DMS 273 (cell line): ENCODE measurements at regions not wholly inside any gene's neighbourhood (a gene's known extent, or its start where the extent isn't known, plus 50 kb on each side); places are given as distances from the start of the nearest gene placed in this dataset.
"Not testable (repeated sequence)": the region's sequence is repeated elsewhere in the genome, so short reads cannot be mapped to it uniquely, and the experiment has no call there.

ENCODE experiments used
- DNase-seq: peaks from one replicate; lab custom pipeline; 2025; ENCODE audit not compliant: unreplicated experiment; lab: John Stamatoyannopoulos, UW

DNA sequence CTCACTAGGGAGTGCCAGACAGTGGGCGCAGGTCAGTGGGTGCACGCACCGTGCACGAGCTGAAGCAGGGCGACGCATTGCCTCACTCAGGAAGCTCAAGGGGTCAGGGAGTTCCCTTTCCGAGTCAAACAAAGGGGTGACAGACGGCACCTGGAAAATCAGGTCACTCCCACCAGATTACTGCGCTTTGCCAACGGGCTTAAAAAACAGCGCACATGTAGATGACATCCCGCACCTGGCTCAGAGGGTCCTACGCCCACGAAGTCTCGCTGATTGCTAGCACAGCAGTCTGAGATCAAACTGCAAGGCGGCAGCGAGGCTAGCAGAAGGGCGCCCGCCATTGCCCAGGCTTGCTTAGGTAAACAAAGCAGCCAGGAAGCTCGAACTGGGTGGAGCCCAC is 428.5 kb upstream of the SLC39A10 start:
- DNase-seq, result not testable (repeated sequence)

- DNase-seq, result no peak
Observed at GRCh38 chr2:195214072-195214471, 443.0 kb upstream of the SLC39A10 start.

- DNase-seq, result no peak
Observed at GRCh38 chr2:195212586-195212985, 444.4 kb upstream of the SLC39A10 start.

GRCh38 chr2:195202163-195202845 is 454.7 kb upstream of the SLC39A10 start:
- no peak for DNase-seq

- DNase-seq, result no peak
Observed at GRCh38 chr2:195199864-195200263, 457.2 kb upstream of the SLC39A10 start.

DNA sequence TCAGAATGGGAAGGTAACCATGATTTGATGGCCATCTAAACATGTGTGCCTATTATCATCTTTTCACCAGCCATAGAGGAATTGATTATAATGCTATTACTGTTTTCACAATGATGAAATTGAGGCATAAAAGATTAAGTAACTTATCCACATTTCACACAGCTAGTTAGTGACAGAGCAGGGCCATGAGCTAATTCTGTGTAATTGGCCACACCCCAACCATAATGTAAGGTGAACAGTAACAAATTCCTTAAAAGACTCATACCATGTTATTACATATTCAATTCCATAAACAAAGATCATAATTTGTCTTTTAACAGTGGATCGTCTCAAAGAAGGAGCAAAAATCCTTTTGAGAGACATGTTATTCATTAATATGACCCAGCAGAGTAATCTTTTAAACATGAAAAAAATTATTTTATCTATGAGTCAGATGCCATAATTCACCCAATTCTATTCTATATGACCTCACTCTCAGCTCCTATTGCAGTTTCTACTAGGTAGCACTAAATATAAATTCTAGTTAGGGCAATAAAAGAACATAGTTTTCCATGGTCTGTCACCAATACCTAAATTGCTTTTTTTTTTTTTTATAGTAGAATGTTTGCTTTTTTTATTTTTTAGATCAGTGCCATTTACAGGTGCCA is 475.8 kb upstream of the SLC39A10 start:
- no peak for DNase-seq

DNA sequence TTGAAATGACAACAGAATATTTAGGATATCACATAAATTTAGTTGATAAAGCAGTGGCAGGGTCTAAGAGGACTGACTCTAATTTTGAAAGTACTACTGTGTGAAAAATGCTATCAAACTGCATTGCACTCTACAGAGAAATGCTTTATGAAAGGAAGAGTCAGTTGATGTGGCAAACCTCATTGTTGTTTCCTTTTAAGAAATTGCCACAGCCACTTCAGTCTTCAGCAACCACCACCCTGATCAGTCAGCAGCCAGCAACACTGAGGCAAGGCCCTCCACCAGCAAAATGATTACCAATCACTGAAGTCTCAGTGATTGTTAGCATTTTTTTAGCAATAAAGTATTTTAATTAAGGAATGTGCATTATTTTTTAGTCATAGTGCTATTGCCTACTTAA is 488.7 kb upstream of the SLC39A10 start:
- DNase-seq, result no peak

GRCh38 chr2:195164930-195165329 is 492.1 kb upstream of the SLC39A10 start:
- DNase-seq, result no peak

GRCh38 chr2:195162918-195163317 is 494.1 kb upstream of the SLC39A10 start:
- DNase-seq, result no peak

- no peak for DNase-seq
Observed at GRCh38 chr2:195162194-195162593, 494.8 kb upstream of the SLC39A10 start.

DNA sequence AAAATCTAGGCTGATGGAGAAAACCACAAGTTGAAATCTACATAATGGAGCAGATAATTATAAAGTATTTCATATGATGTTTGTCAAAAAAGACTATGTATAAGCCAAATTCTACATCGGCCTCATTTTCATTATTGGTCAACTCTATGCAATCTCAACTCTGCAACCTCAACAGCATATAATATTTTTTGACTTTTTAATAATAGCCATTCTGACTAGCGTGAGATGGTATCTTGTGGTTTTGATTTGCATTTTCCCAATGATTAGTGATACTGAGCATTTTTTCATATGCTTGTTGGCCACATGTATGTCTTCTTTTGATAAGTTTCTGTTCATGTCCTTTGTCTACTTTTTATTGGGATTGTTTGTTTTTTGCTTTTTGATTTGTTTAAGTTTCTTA is 496.1 kb upstream of the SLC39A10 start:
- DNase-seq, result no peak

- no peak for DNase-seq
Observed at GRCh38 chr2:195151711-195152110, 505.3 kb upstream of the SLC39A10 start.

DNA sequence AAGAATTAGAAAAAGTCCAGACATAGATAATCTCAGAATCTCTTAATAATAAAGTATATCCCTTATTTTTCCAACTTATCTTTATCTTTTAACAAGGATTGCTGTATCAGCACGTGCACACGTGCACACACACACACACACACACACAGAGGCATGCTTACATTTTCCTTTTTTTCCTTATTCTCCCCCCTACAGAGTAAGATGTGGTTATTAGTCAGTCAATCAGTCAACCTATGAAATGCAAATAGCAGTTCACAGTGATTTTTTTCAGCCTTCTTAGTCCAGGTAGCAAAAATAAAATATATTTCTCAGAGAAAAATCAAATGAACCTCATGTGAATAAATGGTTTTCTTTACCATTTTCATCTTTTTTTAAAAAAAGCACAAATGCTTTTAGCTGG is 506.2 kb upstream of the SLC39A10 start:
- DNase-seq, result no peak

GRCh38 chr2:195148004-195148403 is 509.0 kb upstream of the SLC39A10 start:
- no peak for DNase-seq

DNA sequence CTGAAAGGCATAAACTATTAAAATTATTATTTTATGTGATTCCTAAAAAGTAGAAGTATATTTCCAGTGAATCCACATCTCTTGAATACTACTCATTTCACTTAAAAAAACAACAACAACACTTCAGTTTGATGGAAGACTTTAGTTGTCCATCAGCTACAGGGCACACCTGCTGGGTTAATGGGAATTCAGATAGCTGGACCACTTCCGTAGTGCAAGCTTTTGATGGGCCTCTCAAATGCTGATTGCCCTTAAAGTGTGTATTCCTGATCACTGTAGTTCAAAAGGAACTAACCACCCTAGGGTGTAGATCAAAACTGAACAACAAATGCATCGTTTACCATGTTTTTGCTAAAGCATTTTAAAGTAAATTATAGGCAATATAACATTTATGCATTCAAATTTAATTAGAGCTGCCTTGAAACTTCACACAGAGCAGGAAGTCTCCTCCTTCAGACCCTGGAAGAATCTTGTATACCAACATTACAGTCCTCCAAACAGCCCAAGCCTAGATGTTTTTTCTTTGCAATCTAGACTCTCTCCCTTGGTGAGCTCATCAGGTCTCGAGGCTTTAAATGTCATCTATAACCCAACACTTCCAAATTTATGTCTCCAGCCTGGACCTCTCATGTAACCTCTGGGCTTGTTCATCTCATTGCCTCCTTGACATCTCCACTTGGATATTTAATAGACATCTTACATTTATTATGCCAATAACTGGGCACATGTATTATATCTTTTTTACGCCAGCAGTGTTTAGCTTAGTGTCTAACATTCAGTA is 510.1 kb upstream of the SLC39A10 start:
- DNase-seq, result no peak

DNA sequence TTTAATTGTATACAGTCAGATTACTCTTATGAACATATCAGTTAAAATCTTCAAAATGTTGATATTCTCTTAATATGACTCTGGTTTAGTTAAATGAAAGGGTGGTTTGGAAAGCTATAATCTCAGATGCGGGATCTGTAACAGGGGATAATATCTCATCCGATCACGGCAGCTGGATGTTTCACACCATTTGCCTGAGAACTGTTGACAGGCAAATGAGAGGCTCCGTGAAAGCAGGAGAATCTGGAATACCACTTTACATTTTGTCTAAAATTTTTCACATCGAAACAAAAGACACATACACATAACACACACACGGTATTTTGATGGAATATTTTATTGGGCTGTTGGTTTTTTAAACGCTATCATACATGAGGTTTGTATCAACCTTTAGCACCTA is 518.6 kb upstream of the SLC39A10 start:
- DNase-seq, result no peak

DNA sequence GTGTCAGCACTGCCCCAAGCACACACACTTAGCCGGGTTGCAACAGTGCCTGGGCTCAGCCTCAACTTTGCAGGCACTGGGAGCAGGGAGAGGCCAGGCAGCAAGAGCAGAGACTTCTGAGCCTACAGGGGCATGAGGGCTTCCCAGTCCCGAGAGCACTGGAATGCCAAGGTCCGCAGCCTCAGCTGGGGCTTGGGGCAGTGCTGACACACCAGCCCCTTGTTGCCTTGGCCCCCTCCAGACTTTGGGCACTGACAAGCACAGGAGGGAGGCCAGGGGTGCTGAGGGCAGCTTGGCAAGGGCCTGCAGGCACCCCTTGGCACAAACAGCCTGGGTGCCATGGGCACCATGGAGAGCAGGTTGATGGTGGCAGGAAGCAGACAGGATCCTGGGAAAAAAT is 531.1 kb upstream of the SLC39A10 start:
- DNase-seq, result not testable (repeated sequence)

GRCh38 chr2:195124391-195125079 is 532.5 kb upstream of the SLC39A10 start:
- no peak for DNase-seq

GRCh38 chr2:195122653-195123052 is 534.4 kb upstream of the SLC39A10 start:
- no peak for DNase-seq

DNA sequence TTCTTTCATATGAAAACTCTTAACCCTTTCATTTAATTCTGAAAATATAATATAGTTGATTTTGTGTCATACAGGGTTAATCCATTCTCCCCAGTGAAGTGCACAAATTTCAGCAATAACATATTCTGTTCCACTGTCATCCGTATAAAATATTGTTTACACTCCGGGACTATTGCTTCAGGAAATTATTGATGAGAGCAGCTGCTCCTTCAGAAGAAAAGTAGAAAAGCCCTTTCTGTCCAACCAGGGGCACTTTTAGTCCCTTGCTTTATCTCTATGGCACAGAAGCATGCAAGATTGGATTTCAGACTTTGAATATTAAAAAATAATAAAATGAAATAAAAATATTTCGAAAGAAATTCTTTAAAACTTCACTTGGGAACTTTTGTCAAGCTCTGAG is 535.7 kb upstream of the SLC39A10 start:
- no peak for DNase-seq

DNA sequence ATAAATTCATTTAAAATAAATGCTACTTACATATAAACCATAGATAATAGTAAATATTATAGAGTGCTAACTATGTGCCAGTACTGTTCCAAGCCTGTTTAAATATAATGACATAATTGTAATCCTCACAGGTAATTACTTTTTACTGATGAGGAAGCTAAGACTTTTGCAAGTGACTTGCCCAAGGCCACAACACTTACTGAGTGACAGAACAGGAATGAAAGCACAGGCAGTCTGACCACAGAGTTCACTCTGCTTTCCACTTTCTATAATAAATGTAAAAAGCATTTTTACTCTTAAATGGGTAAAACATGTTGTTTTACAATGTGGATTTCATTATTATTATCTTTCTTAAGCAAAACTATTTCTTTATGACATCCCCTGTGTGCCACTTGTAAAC is 537.8 kb upstream of the SLC39A10 start:
- DNase-seq, result no peak

- DNase-seq, result no peak
Observed at GRCh38 chr2:195118276-195118675, 538.8 kb upstream of the SLC39A10 start.
